ENCODE measurements at regions not wholly inside any gene's neighbourhood (a gene's known extent, or its start where the extent isn't known, plus 50 kb on each side); places are given as distances from the start of the nearest gene placed in this dataset.

DNA sequence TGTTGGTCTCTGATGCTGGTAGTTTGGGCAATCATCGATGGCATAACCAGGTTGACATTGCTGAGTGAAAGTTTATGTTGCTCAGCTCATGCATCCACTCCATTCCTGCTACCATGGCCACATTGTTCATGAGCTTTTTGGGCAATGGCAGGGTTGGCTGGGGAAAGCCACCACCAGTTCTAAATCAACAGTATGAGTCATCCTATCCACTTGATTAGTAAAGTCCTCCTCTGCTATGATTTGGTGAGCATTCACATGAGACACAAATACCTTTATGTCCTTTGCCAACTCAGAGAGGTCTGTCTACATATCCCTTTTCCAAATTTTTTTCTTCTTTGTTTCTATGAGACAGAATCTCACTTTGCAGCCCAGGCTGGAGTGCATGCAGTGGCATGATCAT, 129.7 kb upstream of the FBN2 start:
- Histone ChIP-seq H3K18ac (ENCODE audit: low read depth, low read length) (no peak overlapping the region), H3K27ac (ENCODE audit: insufficient read depth, low read length) (no peak overlapping the region), H3K9ac (ENCODE audit: low read depth, low read length) (no peak overlapping the region), H3K4me2 (ENCODE audit: low read depth, low read length) (no peak overlapping the region), H2AFZ (replicated peaks; ENCODE audit: low read length, poor library complexity) (no peak overlapping the region), H3K56ac (ENCODE audit: extremely low read depth, insufficient read depth, low read length) (no peak overlapping the region), H2BK5ac (ENCODE audit: low read depth, low read length, poor library complexity, severe bottlenecking) (no peak overlapping the region), H3K36me3 (ENCODE audit: control insufficient read depth, insufficient read depth, low read length) (no peaks in the 10 kb centered on the region), H4K5ac (ENCODE audit: low read depth, low read length) (no peak overlapping the region), H3K23ac (ENCODE audit: low read depth, low read length) (no peak overlapping the region), H3K9me1 (ENCODE audit: insufficient read depth, low read length) (no peaks in the 10 kb centered on the region), H4K8ac (ENCODE audit: low read depth in 2 of 2, low read length in 2 of 2) (no peak overlapping the region), H2AK9ac (replicated peaks; ENCODE audit: low read depth, low read length, poor library complexity) (no peak overlapping the region), H4K20me1 (ENCODE audit: insufficient read depth, low read length) (no peaks in the 10 kb centered on the region), H2BK20ac (ENCODE audit: low read depth, low read length) (no peak overlapping the region), H3K4me1 (ENCODE audit: control insufficient read depth, insufficient read depth, low read length) (no peaks in the 10 kb centered on the region; the same call in 1 of the 2 replicates), H3K27me3 (ENCODE audit: control insufficient read depth, insufficient read depth, low read length) (no peaks in the 10 kb centered on the region), H3K79me1 (ENCODE audit: low read depth in 1 of 2, low read length in 2 of 2) (no peaks in the 10 kb centered on the region), H3K9me3 (ENCODE audit: control insufficient read depth, insufficient read depth, low read length) (no peaks in the 10 kb centered on the region), H2BK120ac (ENCODE audit: low read depth, low read length) (no peak overlapping the region), H2AK5ac (ENCODE audit: low read depth, low read length) (no peak overlapping the region), H2BK15ac (ENCODE audit: low read depth, low read length) (no peak overlapping the region), H3K14ac (replicated peaks; ENCODE audit: low read depth, low read length) (no peak overlapping the region), H3K4ac (ENCODE audit: low read depth, low read length) (no peak overlapping the region), H4K91ac (ENCODE audit: insufficient read depth, low read depth, low read length) (no peak overlapping the region), H3K4me3 (ENCODE audit: insufficient read depth, low read depth, low read length) (no peak overlapping the region)
- dilution Hi-C loops (cut with HindIII; ENCODE audit: low sequenced_read_pairs, unreplicated experiment), result no loop called here
- no peak for ATAC-seq (ENCODE audit: low read depth)
- in situ Hi-C loops (cut with MboI; ENCODE audit: low sequenced_read_pairs), result no loop called here
- TF ChIP-seq MAZ (IDR thresholded peaks at IDR 0.05; ENCODE audit: borderline replicate concordance, low read depth, low read length) (no peak), RAD21 (IDR thresholded peaks at IDR 0.05; ENCODE audit: low read length) (no peak), NFE2L2 (IDR thresholded peaks at IDR 0.05; ENCODE audit: low read depth, low read length) (no peak)
- TF ChIP-seq, protein P1, sequence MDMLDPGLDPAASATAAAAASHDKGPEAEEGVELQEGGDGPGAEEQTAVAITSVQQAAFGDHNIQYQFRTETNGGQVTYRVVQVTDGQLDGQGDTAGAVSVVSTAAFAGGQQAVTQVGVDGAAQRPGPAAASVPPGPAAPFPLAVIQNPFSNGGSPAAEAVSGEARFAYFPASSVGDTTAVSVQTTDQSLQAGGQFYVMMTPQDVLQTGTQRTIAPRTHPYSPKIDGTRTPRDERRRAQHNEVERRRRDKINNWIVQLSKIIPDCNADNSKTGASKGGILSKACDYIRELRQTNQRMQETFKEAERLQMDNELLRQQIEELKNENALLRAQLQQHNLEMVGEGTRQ (IDR thresholded peaks at IDR 0.05; ENCODE audit: low read depth, low read length), result no peak
- TF ChIP-seq, protein P2, sequence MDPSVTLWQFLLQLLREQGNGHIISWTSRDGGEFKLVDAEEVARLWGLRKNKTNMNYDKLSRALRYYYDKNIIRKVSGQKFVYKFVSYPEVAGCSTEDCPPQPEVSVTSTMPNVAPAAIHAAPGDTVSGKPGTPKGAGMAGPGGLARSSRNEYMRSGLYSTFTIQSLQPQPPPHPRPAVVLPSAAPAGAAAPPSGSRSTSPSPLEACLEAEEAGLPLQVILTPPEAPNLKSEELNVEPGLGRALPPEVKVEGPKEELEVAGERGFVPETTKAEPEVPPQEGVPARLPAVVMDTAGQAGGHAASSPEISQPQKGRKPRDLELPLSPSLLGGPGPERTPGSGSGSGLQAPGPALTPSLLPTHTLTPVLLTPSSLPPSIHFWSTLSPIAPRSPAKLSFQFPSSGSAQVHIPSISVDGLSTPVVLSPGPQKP (IDR thresholded peaks at IDR 0.05; ENCODE audit: borderline replicate concordance, low read depth, low read length), result no peak
- TF ChIP-seq, protein P3, sequence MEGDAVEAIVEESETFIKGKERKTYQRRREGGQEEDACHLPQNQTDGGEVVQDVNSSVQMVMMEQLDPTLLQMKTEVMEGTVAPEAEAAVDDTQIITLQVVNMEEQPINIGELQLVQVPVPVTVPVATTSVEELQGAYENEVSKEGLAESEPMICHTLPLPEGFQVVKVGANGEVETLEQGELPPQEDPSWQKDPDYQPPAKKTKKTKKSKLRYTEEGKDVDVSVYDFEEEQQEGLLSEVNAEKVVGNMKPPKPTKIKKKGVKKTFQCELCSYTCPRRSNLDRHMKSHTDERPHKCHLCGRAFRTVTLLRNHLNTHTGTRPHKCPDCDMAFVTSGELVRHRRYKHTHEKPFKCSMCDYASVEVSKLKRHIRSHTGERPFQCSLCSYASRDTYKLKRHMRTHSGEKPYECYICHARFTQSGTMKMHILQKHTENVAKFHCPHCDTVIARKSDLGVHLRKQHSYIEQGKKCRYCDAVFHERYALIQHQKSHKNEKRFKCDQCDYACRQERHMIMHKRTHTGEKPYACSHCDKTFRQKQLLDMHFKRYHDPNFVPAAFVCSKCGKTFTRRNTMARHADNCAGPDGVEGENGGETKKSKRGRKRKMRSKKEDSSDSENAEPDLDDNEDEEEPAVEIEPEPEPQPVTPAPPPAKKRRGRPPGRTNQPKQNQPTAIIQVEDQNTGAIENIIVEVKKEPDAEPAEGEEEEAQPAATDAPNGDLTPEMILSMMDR (conservative IDR thresholded peaks at IDR 0.05; ENCODE audit: low read depth, low read length), result no peak
- no CpG with 5 or more reads among the region's 1 CpG for WGBS, 2 experiments (ENCODE audit: extremely low coverage in 2 of 2, insufficient read length in 1 of 2)
- POLR2A ChIA-PET (ENCODE audit: unreplicated experiment), result no interaction called here
- CTCF ChIA-PET, result interaction anchor here (1.1 to 1.4 kb wide), 2 partner anchors 23 to 195 kb away, joined by 3 to 4 read pairs; no protein-coding TSS in a partner anchor
- no peak for DNase-seq
- intact Hi-C loops (cut with micrococcal nuclease), result no loop called here
- BruUV-seq (replicated peaks), result no TSS peak
